Left lung (tissue), 4 donors: ENCODE measurements at regions not wholly inside any gene's neighbourhood (a gene's known extent, or its start where the extent isn't known, plus 50 kb on each side); places are given as distances from the start of the nearest gene placed in this dataset.

Experiments
- ATAC-seq: fragments of 200-7000 bp; cut with Tn5 transposase; one replicate; pipeline ENCODE4 v1.9.1; 2020; ENCODE audit warnings: moderate library complexity
- DNase-seq, 4 donors: peaks; one replicate each; pipeline ENCODE4 v3.0.0-alpha.2; 2013 to 2020
- H3K27ac ChIP-seq, 2 donors: fragments of 200-600 bp; sonication (generic) in 1 of 2; one replicate each; pipeline versions ENCODE4 v1.5.0 to v1.8.0; 2020 to 2021
- H3K27me3 ChIP-seq, 2 donors: fragments of 200-600 bp; sonication (generic) in 1 of 2; one replicate each; pipeline versions ENCODE4 v1.5.0 to v1.8.0; 2020 to 2021
- H3K36me3 ChIP-seq, 2 donors: fragments of 200-600 bp; sonication (generic) in 1 of 2; one replicate each; pipeline versions ENCODE4 v1.5.0 to v1.8.0; 2020 to 2021
- H3K4me1 ChIP-seq, 2 donors: fragments of 200-600 bp; one replicate each; pipeline ENCODE4 v1.8.0; 2021
- H3K4me3 ChIP-seq, 2 donors: fragments of 200-600 bp; sonication (generic) in 1 of 2; one replicate each; pipeline versions ENCODE4 v1.5.0 to v1.8.0; 2020 to 2021; ENCODE audit warnings: mild to moderate bottlenecking in 1 of 2
- H3K9me3 ChIP-seq, 2 donors: fragments of 200-600 bp; sonication (generic) in 1 of 2; one replicate each; pipeline versions ENCODE4 v1.5.0 to v1.8.0; 2020 to 2021
- CTCF ChIP-seq, 2 donors: fragments of 200-600 bp; sonication (generic) in 1 of 2; IDR thresholded peaks; one replicate each; pipeline versions ENCODE4 v1.5.0 to v1.8.0; 2021; ENCODE audit warnings: antibody characterized with exemption in 2 of 2
- intact Hi-C, 2 donors: fragments of 100-400 bp; cut with DNase I; formaldehyde crosslinking; loops; one replicate each; pipeline versions ENCODE4 v1.11.2 to v1.14.2; 2022
- donor health status: DM: no; HTN: yes; CAD: no.
- donor health status: DM: no; HTN: no; CAD: no.

DNA sequence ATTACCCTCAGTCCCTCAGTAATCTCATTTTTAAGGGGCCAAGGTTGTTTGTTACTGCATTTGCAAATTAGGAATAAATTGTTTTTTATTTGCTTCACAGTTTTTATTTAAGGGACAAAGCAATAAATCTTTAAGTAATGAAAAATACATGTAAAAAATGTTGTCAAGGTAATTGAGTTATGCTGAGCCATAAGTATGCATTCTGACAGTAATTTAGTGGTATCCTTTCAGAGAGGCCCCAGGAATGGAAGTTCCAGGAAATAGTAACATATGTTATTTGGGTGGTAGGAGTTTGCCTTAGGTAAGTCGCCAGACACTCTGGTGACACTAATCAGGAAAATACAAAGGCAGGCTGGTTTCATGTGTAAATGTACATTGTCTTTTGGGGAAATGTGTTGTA, 1787.9 kb upstream of the WWC1 start:
- intact Hi-C loops = no loop called here
- Histone ChIP-seq H3K4me1 (no peaks in the 10 kb centered on the region), H3K4me3 (no peak overlapping the region), H3K36me3 (no peaks in the 10 kb centered on the region), H3K27me3 (no peaks in the 10 kb centered on the region), H3K27ac (no peak overlapping the region), H3K9me3 (peaks cover 0 to 2% of the 10 kb centered on the region in 2 donors)
- ATAC-seq (no peak), DNase-seq (no peak)
- TF ChIP-seq CTCF (IDR thresholded peaks at IDR 0.05) = no peak

DNA sequence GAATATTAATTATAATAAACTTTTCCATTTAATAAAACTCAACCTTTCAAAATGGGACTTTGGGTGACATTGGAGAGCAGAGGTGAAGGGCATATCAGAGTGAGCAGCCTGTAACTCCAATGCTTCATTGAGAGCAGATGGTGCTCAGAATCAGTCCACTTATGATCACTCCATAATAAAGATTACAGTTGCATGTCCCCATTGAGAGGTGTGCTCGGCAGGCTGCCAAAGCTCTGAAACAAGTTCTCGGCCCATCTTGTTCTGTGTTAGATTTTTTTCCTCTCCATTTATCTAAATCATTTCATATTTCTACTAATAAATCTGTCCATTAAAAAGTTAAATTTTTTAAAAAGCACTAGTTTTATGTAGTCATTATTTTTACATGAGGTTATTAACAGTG, 1786.4 kb upstream of the WWC1 start:
- no peak overlapping the region for H3K4me3 ChIP-seq
- intact Hi-C loops = no loop called here
- no peak overlapping the region for H3K27ac ChIP-seq
- ATAC-seq = no peak
- H3K36me3 ChIP-seq = no peaks in the 10 kb centered on the region
- TF ChIP-seq CTCF (IDR thresholded peaks at IDR 0.05) = no peak
- DNase-seq = no peak
- no peaks in the 10 kb centered on the region for H3K27me3 ChIP-seq
- H3K4me1 ChIP-seq = no peaks in the 10 kb centered on the region
- peaks cover 0 to 4% of the 10 kb centered on the region in 2 donors for H3K9me3 ChIP-seq

DNA sequence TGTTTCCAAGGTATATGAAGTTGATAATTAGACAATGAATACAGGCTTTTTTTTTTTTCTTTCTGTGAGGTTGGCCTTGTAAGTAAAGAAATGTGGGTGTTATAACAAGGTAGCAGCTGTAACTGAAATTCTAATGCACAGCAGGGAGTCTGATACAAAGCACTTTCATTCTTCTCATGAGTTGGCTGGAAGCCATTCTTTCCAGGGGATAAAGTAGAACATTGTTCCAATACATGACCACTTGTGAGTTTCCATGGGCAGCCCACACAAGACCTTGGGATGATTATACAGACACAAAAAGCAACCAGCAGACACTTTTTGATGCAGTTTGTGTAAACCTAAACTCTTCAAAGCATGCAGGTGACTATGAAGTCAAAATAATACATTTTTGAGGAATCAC, 1785.9 kb upstream of the WWC1 start:
- H3K4me1 ChIP-seq = no peaks in the 10 kb centered on the region
- no peaks in the 10 kb centered on the region for H3K27me3 ChIP-seq
- H3K4me3 ChIP-seq = no peak overlapping the region
- DNase-seq (no peak), ATAC-seq (no peak)
- peaks cover 0 to 4% of the 10 kb centered on the region in 2 donors for H3K9me3 ChIP-seq
- H3K36me3 ChIP-seq = no peaks in the 10 kb centered on the region
- no peak overlapping the region for H3K27ac ChIP-seq
- intact Hi-C loops = no loop called here
- no peak for TF ChIP-seq CTCF (IDR thresholded peaks at IDR 0.05)

DNA sequence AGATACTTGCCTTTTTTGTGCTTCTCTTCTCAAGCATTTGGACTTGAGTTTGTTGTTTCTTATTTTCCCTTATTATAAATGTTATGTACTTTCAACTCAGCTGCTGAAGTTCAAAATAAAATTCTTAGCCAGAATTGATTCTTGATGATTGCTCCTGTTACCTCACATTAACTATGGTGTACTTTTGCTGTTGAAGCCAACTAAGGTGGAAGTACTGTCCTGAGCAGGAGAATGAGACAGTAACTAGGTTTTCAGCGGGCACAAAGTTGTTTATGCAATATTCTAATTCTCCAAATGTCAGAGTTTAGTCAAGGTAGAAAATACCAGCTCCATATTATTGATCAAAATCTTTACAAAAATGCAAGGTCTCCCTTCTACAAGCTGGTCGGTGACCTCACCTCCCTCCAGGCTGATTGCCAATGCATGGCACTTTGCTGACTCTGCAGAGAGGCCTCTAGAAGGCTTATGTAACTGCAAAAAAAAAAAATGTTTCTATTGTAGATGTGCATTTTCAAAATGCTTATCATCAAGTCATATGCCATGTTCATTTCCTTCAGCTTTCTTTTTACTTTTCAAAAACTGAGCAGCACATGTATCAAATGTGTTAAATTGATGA, 1783.5 kb upstream of the WWC1 start:
- ATAC-seq = no peak
- intact Hi-C loops = no loop called here
- TF ChIP-seq CTCF (IDR thresholded peaks at IDR 0.05) = no peak

GRCh38 chr5:166509085-166509484, 1782.4 kb upstream of the WWC1 start:
- no peak for ATAC-seq
- Histone ChIP-seq H3K36me3 (no peaks in the 10 kb centered on the region), H3K4me1 (no peaks in the 10 kb centered on the region), H3K4me3 (no peak overlapping the region), H3K9me3 (peaks cover 0 to 4% of the 10 kb centered on the region in 2 donors), H3K27ac (no peak overlapping the region), H3K27me3 (no peaks in the 10 kb centered on the region)
- TF ChIP-seq CTCF (IDR thresholded peaks at IDR 0.05) = no peak
- DNase-seq = peak in 2 of 4 donors; percentile 10 to 40
- intact Hi-C loops = no loop called here

More for the DNA sequence above, 1783.5 kb upstream of the WWC1 start:
- Histone ChIP-seq H3K27me3 (no peaks in the 10 kb centered on the region), H3K27ac (no peak overlapping the region), H3K36me3 (no peaks in the 10 kb centered on the region), H3K9me3 (peaks cover 0 to 4% of the 10 kb centered on the region in 2 donors), H3K4me3 (no peak overlapping the region), H3K4me1 (no peaks in the 10 kb centered on the region)
- DNase-seq = no peak
